ENCODE measurements at regions not wholly inside any gene's neighbourhood (a gene's known extent, or its start where the extent isn't known, plus 50 kb on each side); places are given as distances from the start of the nearest gene placed in this dataset.

- Histone ChIP-seq H3K4me3 (replicated peaks; ENCODE audit: insufficient read depth, low read length) (no peak overlapping the region), H3K27me3 (ENCODE audit: insufficient read depth, poor library complexity, severe bottlenecking) (no peaks in the 10 kb centered on the region), H3K27ac (replicated peaks) (no peak overlapping the region)
- no peak for TF ChIP-seq POLR2AphosphoS5 (IDR thresholded peaks at IDR 0.05; ENCODE audit: low read depth)
- TF ChIP-seq REST (IDR thresholded peaks at IDR 0.05; ENCODE audit: insufficient replicate concordance, low read depth), result no peak
- TF ChIP-seq CTCF (IDR thresholded peaks at IDR 0.05; ENCODE audit: insufficient read depth, low read length), result no peak
- no peak for TF ChIP-seq SPI1 (IDR thresholded peaks at IDR 0.05; ENCODE audit: borderline replicate concordance, low read depth)
- no peak for TF ChIP-seq GABPA (IDR thresholded peaks at IDR 0.05; ENCODE audit: low read depth)
- DNase-seq (ENCODE audit: low read depth in 1 of 2, low spot score in 1 of 2), result no peak
These were observed 700.8 kb upstream of the SPRY2 start for GRCh38 chr13:81041761-81042160.

GRCh38 chr13:81031996-81032395, 691.1 kb upstream of the SPRY2 start:
- TF ChIP-seq REST (IDR thresholded peaks at IDR 0.05; ENCODE audit: insufficient replicate concordance, low read depth) (no peak), CTCF (IDR thresholded peaks at IDR 0.05; ENCODE audit: insufficient read depth, low read length) (no peak)
- H3K27ac ChIP-seq (replicated peaks), result no peak overlapping the region
- DNase-seq (ENCODE audit: low read depth in 1 of 2, low spot score in 1 of 2), result no peak

GRCh38 chr13:81025091-81025490, 684.2 kb upstream of the SPRY2 start:
- Histone ChIP-seq H3K27me3 (ENCODE audit: insufficient read depth, poor library complexity, severe bottlenecking) (no peaks in the 10 kb centered on the region), H3K27ac (replicated peaks) (no peak overlapping the region), H3K4me3 (replicated peaks; ENCODE audit: insufficient read depth, low read length) (no peak overlapping the region)
- no peak for DNase-seq (ENCODE audit: low read depth in 1 of 2, low spot score in 1 of 2)
- TF ChIP-seq SPI1 (IDR thresholded peaks at IDR 0.05; ENCODE audit: borderline replicate concordance, low read depth), result peak; percentile 70
- no peak for TF ChIP-seq CTCF (IDR thresholded peaks at IDR 0.05; ENCODE audit: insufficient read depth, low read length)

More at GRCh38 chr13:81031996-81032395, 691.1 kb upstream of the SPRY2 start:
- Histone ChIP-seq H3K27me3 (ENCODE audit: insufficient read depth, poor library complexity, severe bottlenecking) (no peaks in the 10 kb centered on the region), H3K4me3 (replicated peaks; ENCODE audit: insufficient read depth, low read length) (no peak overlapping the region)

- TF ChIP-seq SPI1 (IDR thresholded peaks at IDR 0.05; ENCODE audit: borderline replicate concordance, low read depth) (no peak), REST (IDR thresholded peaks at IDR 0.05; ENCODE audit: insufficient replicate concordance, low read depth) (no peak), POLR2AphosphoS5 (IDR thresholded peaks at IDR 0.05; ENCODE audit: low read depth) (no peak), GABPA (IDR thresholded peaks at IDR 0.05; ENCODE audit: low read depth) (no peak)
- DNase-seq (ENCODE audit: low read depth in 1 of 2, low spot score in 1 of 2), result no peak
These were observed 680.4 kb upstream of the SPRY2 start for GRCh38 chr13:81021284-81021840.

More at GRCh38 chr13:81021284-81021840, 680.4 kb upstream of the SPRY2 start:
- no peak overlapping the region for H3K27ac ChIP-seq (replicated peaks)
- H3K4me3 ChIP-seq (replicated peaks; ENCODE audit: insufficient read depth, low read length), result no peak overlapping the region
- no peaks in the 10 kb centered on the region for H3K27me3 ChIP-seq (ENCODE audit: insufficient read depth, poor library complexity, severe bottlenecking)

Data from HL-60 (cell line).